ENCODE measurements at regions not wholly inside any gene's neighbourhood (a gene's known extent, or its start where the extent isn't known, plus 50 kb on each side); places are given as distances from the start of the nearest gene placed in this dataset.

GRCh38 chr3:123341-123740 lies 73.2 kb upstream of the CHL1 start:
- 69% methylated on average over 4 of the region's 4 CpGs for WGBS
- no peaks in the 10 kb centered on the region for H3K4me1 ChIP-seq
- H3K27me3 ChIP-seq: no peaks in the 10 kb centered on the region
- H3K9me3 ChIP-seq: no peaks in the 10 kb centered on the region
- no peak for DNase-seq (ENCODE audit: low spot score in 2 of 2)
- H3K27ac ChIP-seq: no peak overlapping the region
- H3K4me3 ChIP-seq: no peak overlapping the region
- TF ChIP-seq POLR2AphosphoS5 (IDR thresholded peaks at IDR 0.05): no peak
- no peak for TF ChIP-seq POLR2A (IDR thresholded peaks at IDR 0.05)
- TF ChIP-seq CTCF (IDR thresholded peaks at IDR 0.05): no peak
- TF ChIP-seq EP300 (IDR thresholded peaks at IDR 0.05): no peak
- no peaks in the 10 kb centered on the region for H3K36me3 ChIP-seq

DNA sequence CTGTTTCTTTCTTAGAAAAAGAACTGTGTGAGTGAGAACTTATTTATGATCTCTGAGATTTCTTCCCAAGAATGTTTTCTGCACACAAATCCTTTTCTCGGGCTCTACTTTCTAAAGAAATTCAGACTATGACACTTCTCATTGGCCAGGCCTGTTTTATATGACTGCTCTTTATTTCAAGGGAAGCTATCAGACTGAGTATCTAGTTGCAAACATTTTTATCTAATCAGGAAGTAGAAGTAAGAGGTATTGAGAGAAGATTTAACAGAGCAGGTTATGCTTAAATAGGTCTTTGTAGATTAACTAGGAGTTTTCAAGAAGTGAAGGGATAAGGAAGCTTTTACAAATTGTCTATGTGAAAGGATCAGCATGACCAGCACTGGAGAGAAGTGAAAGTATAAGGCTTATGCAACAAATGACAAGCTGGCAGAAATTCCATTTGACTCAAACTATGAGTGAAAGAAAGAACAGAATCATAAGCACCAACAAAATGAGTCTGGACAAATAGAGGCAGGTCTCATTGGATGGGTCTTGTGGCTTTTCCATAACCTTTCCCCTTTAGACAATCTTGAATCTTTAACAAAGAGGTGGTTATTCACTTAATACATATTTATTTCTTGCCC lies 71.9 kb upstream of the CHL1 start:
- H3K36me3 ChIP-seq: no peaks in the 10 kb centered on the region
- H3K4me3 ChIP-seq: no peak overlapping the region
- 77% methylated on average over 1 of the region's 1 CpG for WGBS
- H3K27ac ChIP-seq: no peak overlapping the region
- DNase-seq (ENCODE audit: low spot score in 2 of 2): no peak
- TF ChIP-seq EP300 (IDR thresholded peaks at IDR 0.05) (no peak), POLR2AphosphoS5 (IDR thresholded peaks at IDR 0.05) (no peak), POLR2A (IDR thresholded peaks at IDR 0.05) (no peak), CTCF (IDR thresholded peaks at IDR 0.05) (no peak)
- no peaks in the 10 kb centered on the region for H3K4me1 ChIP-seq
- no peaks in the 10 kb centered on the region for H3K9me3 ChIP-seq
- no peaks in the 10 kb centered on the region for H3K27me3 ChIP-seq

GRCh38 chr3:128515-129172 lies 67.9 kb upstream of the CHL1 start:
- Histone ChIP-seq H3K36me3 (no peaks in the 10 kb centered on the region), H3K4me1 (no peaks in the 10 kb centered on the region), H3K27me3 (no peaks in the 10 kb centered on the region), H3K27ac (no peak overlapping the region), H3K9me3 (no peaks in the 10 kb centered on the region), H3K4me3 (no peak overlapping the region)
- TF ChIP-seq CTCF (IDR thresholded peaks at IDR 0.05) (no peak), EP300 (IDR thresholded peaks at IDR 0.05) (no peak), POLR2A (IDR thresholded peaks at IDR 0.05) (no peak), POLR2AphosphoS5 (IDR thresholded peaks at IDR 0.05) (no peak)
- 51% methylated on average over 3 of the region's 3 CpGs for WGBS
- DNase-seq (ENCODE audit: low spot score in 2 of 2): no peak

GRCh38 chr3:131151-131888 lies 65.2 kb upstream of the CHL1 start:
- H3K9me3 ChIP-seq: no peaks in the 10 kb centered on the region
- WGBS: 88% methylated on average over 5 of the region's 5 CpGs
- no peaks in the 10 kb centered on the region for H3K27me3 ChIP-seq
- no peaks in the 10 kb centered on the region for H3K4me1 ChIP-seq
- H3K27ac ChIP-seq: no peak overlapping the region
- H3K4me3 ChIP-seq: no peak overlapping the region
- TF ChIP-seq EP300 (IDR thresholded peaks at IDR 0.05): no peak
- TF ChIP-seq POLR2A (IDR thresholded peaks at IDR 0.05): no peak
- no peak for TF ChIP-seq CTCF (IDR thresholded peaks at IDR 0.05)
- no peak for TF ChIP-seq POLR2AphosphoS5 (IDR thresholded peaks at IDR 0.05)
- H3K36me3 ChIP-seq: no peaks in the 10 kb centered on the region
- no peak for DNase-seq (ENCODE audit: low spot score in 2 of 2)

DNA sequence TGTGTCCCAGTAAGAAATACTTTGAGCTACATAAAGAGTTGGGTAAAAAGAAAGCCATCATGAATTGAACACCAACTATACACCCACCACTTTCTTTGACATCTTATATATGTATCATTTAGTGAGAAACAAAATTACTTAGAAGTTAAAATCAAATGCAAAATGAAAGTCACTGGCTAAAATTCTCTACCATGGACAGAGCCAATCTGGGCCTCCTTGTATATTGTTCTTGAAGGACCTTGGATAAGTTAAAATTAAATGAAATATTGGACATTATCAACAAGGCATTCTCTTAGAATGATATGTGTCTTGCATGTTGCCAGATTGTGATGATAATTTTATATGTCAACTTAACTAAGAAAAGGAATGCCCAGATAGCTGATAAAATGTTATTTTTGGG lies 64.2 kb upstream of the CHL1 start:
- TF ChIP-seq CTCF (IDR thresholded peaks at IDR 0.05) (no peak), EP300 (IDR thresholded peaks at IDR 0.05) (no peak), POLR2AphosphoS5 (IDR thresholded peaks at IDR 0.05) (no peak), POLR2A (IDR thresholded peaks at IDR 0.05) (no peak)

More for the DNA sequence above, 64.2 kb upstream of the CHL1 start:
- Histone ChIP-seq H3K27ac (no peak overlapping the region), H3K27me3 (no peaks in the 10 kb centered on the region), H3K9me3 (no peaks in the 10 kb centered on the region), H3K36me3 (no peaks in the 10 kb centered on the region), H3K4me3 (no peak overlapping the region), H3K4me1 (no peaks in the 10 kb centered on the region)
- DNase-seq (ENCODE audit: low spot score in 2 of 2): no peak

Data from suprapubic skin (tissue), 4 donors.